K562 (cell line): ENCODE measurements at regions not wholly inside any gene's neighbourhood (a gene's known extent, or its start where the extent isn't known, plus 50 kb on each side); places are given as distances from the start of the nearest gene placed in this dataset.

ENCODE experiments used
- ATAC-seq: fragments of 200-7000 bp; cut with Tn5 transposase; 3 replicates; pipeline ENCODE4 v1.9.1; 2020; ENCODE audit warnings: moderate library complexity
- BruUV-seq: library from RNA; stranded (reverse); fragments of 400-500 nt; replicated peaks from 2 replicates; lab custom pipeline; 2021; lab: Mats Ljungman, UMichigan
- CTCF ChIA-PET: fragments of 300-600 bp; formaldehyde crosslinking; extraction: SDS; loops from one replicate; lab custom pipeline; 2021; ENCODE audit warnings: low intra/inter-chr PET ratio; lab: Yijun Ruan, JAX
- POLR2A ChIA-PET: fragments of 300-600, 350-650 bp; sonication (Branson Sonifier 250); formaldehyde crosslinking; extraction: SDS; loops from one replicate; lab custom pipeline; 2021; ENCODE audit warnings: antibody characterized with exemption, inconsistent platforms; lab: Yijun Ruan, JAX
- DNase-seq, 4 experiments: peaks; one replicate each; pipeline versions ENCODE4 v3.0.0 to v3.0.0-alpha.2; 2011 to 2018; ENCODE audit warnings: low spot score in 3 of 4, mixed read lengths in 3 of 4; ENCODE audit errors: extremely low read depth in 1 of 4
- FAIRE-seq: peaks from 2 replicates; lab custom pipeline; 2011; peaks lifted over from hg19 to GRCh38; lab: Jason Lieb, UNC
- H2AFZ ChIP-seq: 2 replicates; pipeline ENCODE4 v1.6.0; 2011; ENCODE audit warnings: low read depth, low read length, control low read depth, inconsistent platforms
- H3K27ac ChIP-seq: fragments of 200-600 bp; 3 replicates; pipeline ENCODE4 v1.8.0; 2011; ENCODE audit warnings: low read depth, mild to moderate bottlenecking, control low read depth, inconsistent platforms, low read length, moderate library complexity, mixed read lengths; ENCODE audit errors: extremely low read depth
- H3K27me3 ChIP-seq, 2 experiments: fragments of 300-600 bp in 1 of 2; 2 replicates in 1 of 2; 3 replicates in 1 of 2; pipeline versions ENCODE4 v1.6.0 to v1.8.0; 2011; ENCODE audit warnings: inconsistent platforms in 2 of 2, low read length in 2 of 2, mild to moderate bottlenecking in 1 of 2, mixed read lengths in 1 of 2, moderate library complexity in 1 of 2; ENCODE audit not compliant: control insufficient read depth in 2 of 2, insufficient read depth in 2 of 2
- H3K36me3 ChIP-seq: fragments of 300-600 bp; 3 replicates; pipeline ENCODE4 v1.8.0; 2011; ENCODE audit warnings: mild to moderate bottlenecking, low read length, inconsistent platforms; ENCODE audit not compliant: control insufficient read depth, insufficient read depth
- H3K4me1 ChIP-seq, 2 experiments: fragments of 200-600 bp in 1 of 2; replicated peaks in 1 of 2; 2 replicates in 1 of 2; 3 replicates in 1 of 2; pipeline versions ENCODE4 v1.5.1 to v1.8.0; 2011; ENCODE audit warnings: inconsistent platforms in 2 of 2, low read length in 2 of 2, mild to moderate bottlenecking in 1 of 2, mixed read lengths in 1 of 2, moderate library complexity in 1 of 2; ENCODE audit not compliant: control insufficient read depth in 2 of 2, insufficient read depth in 2 of 2
- H3K4me2 ChIP-seq: 2 replicates; pipeline ENCODE4 v1.6.1; 2011; ENCODE audit warnings: low read length, control low read depth, inconsistent platforms, mixed read lengths; ENCODE audit not compliant: insufficient read depth
- H3K4me3 ChIP-seq: fragments of 200-600 bp; sonication (generic), shearing (Covaris generic); 2 replicates; pipeline ENCODE4 v1.5.1; 2016; ENCODE audit warnings: control low read depth, inconsistent platforms
- H3K79me2 ChIP-seq: fragments of 200-600 bp; 3 replicates; pipeline ENCODE4 v1.8.0; 2011; ENCODE audit warnings: low read length, inconsistent platforms; ENCODE audit not compliant: control insufficient read depth, insufficient read depth
- H3K9ac ChIP-seq, 2 experiments: 2 replicates each; pipeline versions ENCODE4 v1.6.0 to v1.6.1; 2011; ENCODE audit warnings: low read depth in 2 of 2, low read length in 2 of 2, control low read depth in 1 of 2, inconsistent platforms in 1 of 2, mild to moderate bottlenecking in 1 of 2, mixed read lengths in 1 of 2; ENCODE audit not compliant: insufficient read depth in 1 of 2
- H3K9me1 ChIP-seq: one replicate; pipeline ENCODE4 v1.6.0; 2011; ENCODE audit warnings: inconsistent platforms, mild to moderate bottlenecking, low read length, moderate library complexity; ENCODE audit not compliant: control insufficient read depth, insufficient read depth
- H3K9me3 ChIP-seq: replicated peaks from 2 replicates; pipeline ENCODE4 v1.5.1; 2011; ENCODE audit warnings: low read depth, low read length, inconsistent platforms; ENCODE audit not compliant: control insufficient read depth, insufficient read depth
- H4K20me1 ChIP-seq: replicated peaks from 2 replicates; pipeline ENCODE4 v1.6.1; 2011; ENCODE audit warnings: low read length, inconsistent platforms, mixed read lengths; ENCODE audit not compliant: control insufficient read depth, insufficient read depth
- KLF10 ChIP-seq: fragments of 250-450 bp; sonication (Bioruptor Pico); IDR thresholded peaks from 2 replicates; pipeline ENCODE4 v1.6.1; 2021; ENCODE audit warnings: matching md5 sums
- STAT5A ChIP-seq: IDR thresholded peaks from 2 replicates; pipeline ENCODE4 v1.6.1; 2012; ENCODE audit warnings: low read length, inconsistent platforms, borderline replicate concordance
- SUPT5H ChIP-seq: fragments of 450-650 bp; IDR thresholded peaks from 2 replicates; pipeline ENCODE4 v1.6.1; 2016
- TAF9B ChIP-seq: fragments of 450-650 bp; IDR thresholded peaks from 2 replicates; pipeline ENCODE4 v1.6.1; 2018; ENCODE audit warnings: mild to moderate bottlenecking; ENCODE audit not compliant: partially characterized antibody
- ZNF175 ChIP-seq: fragments of 200-800 bp; sonication (Bioruptor generic); IDR thresholded peaks from 2 replicates; pipeline ENCODE4 v1.6.1; 2016; ENCODE audit warnings: low read depth, mild to moderate bottlenecking, missing genetic modification characterization, missing compliant biosample characterization
- ZNF253 ChIP-seq: fragments of 250-450 bp; sonication (Bioruptor Pico); conservative IDR thresholded peaks from 2 replicates; pipeline ENCODE4 v1.6.1; 2021; ENCODE audit warnings: mild to moderate bottlenecking
- WGBS: fragments of 100-300 bp; shearing (Covaris generic); methylation state at CpG from one replicate; pipeline ENCODE4 v1.1.6; 2016; ENCODE audit warnings: low coverage, mixed read lengths; ENCODE audit not compliant: insufficient coverage; ENCODE audit errors: missing lambda C conversion rate; 5-methylcytosine and 5-hydroxymethylcytosine counted together
- in situ Hi-C: fragments of 300-500 bp; cut with MboI; formaldehyde crosslinking; loops from 4 replicates; pipeline ENCODE4 v1.15.0; 2018; ENCODE audit warnings: inconsistent platforms, mixed read lengths
- intact Hi-C: fragments of 100-400 bp; cut with micrococcal nuclease; formaldehyde crosslinking; loops from 2 replicates; pipeline ENCODE4 v1.14.2; 2022
- TF ChIP-seq, protein P1 (sequence below): fragments of 450-650 bp; IDR thresholded peaks from 2 replicates; pipeline ENCODE4 v1.6.1; 2018; ENCODE audit warnings: mild to moderate bottlenecking, low read depth; ENCODE audit not compliant: partially characterized antibody
- TF ChIP-seq, protein P2 (sequence below), 2 experiments: fragments of 250-450 bp in 1 of 2; fragments of 450-650 bp in 1 of 2; sonication (Bioruptor Pico) in 1 of 2; IDR thresholded peaks; 2 replicates each; pipeline versions ENCODE4 v1.6.1 to v1.8.0; 2016 to 2021; ENCODE audit warnings: mild to moderate bottlenecking in 2 of 2, moderate library complexity in 2 of 2, missing compliant biosample characterization in 1 of 2, missing genetic modification characterization in 1 of 2
- TF ChIP-seq, protein P3 (sequence below): sonication (generic); formaldehyde crosslinking; IDR thresholded peaks from 2 replicates; pipeline ENCODE4 v1.5.0; 2020; ENCODE audit warnings: missing genetic modification reagents
- TF ChIP-seq, protein P4 (sequence below): sonication (generic); formaldehyde crosslinking; IDR thresholded peaks from 2 replicates; pipeline ENCODE4 v1.8.1; 2023; ENCODE audit warnings: mild to moderate bottlenecking, missing genetic modification reagents
- TF ChIP-seq, protein P5 (sequence below): fragments of 250-450 bp; sonication (Bioruptor Pico); IDR thresholded peaks from 2 replicates; pipeline ENCODE4 v1.8.0; 2021; ENCODE audit warnings: borderline replicate concordance, mild to moderate bottlenecking, moderate library complexity; ENCODE audit not compliant: poor library complexity, severe bottlenecking

DNA sequence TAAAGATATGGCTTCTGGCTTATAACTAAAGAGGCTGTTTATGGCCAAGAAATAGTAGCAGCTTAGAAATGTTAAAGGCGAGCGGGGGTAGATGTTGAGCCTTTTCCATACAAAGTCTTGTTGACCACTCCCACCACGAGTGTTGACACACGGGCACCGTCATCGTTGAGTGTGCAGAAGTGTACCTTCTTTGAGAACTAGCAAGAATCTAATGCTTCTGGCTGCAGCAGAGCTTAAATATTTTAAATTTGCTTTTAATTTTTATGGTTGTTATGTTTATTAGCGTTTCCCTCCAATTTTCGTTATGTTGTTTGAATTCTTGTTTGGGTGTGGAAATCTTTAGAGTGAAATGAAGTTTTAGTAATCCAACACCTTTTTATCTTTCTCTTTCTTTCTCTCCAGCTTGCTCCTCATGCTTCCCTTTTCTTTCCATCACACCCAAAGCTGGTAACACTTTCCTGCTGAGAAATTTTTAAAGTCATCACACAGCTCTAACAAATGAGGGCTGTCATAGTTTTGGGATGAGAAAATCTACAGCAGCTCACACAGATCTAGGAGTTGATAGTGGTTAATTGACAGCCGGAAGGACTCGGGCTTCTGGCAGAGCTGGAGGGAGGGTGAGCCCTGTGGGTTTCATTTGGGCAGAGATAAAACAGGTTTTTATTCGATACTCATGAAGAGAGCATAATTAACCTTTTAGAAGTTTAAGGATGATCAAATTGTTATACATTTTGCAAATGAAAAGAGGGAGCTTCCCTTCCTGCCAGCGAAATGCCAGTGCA lies 120.1 kb upstream of the ZNF608 start (continued):
- TF ChIP-seq, protein P1, sequence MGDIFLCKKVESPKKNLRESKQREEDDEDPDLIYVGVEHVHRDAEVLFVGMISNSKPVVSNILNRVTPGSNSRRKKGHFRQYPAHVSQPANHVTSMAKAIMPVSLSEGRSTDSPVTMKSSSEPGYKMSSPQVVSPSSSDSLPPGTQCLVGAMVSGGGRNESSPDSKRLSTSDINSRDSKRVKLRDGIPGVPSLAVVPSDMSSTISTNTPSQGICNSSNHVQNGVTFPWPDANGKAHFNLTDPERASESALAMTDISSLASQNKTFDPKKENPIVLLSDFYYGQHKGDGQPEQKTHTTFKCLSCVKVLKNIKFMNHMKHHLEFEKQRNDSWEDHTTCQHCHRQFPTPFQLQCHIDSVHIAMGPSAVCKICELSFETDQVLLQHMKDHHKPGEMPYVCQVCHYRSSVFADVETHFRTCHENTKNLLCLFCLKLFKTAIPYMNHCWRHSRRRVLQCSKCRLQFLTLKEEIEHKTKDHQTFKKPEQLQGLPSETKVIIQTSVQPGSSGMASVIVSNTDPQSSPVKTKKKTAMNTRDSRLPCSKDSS, result no peak
- TF ChIP-seq, protein P2, sequence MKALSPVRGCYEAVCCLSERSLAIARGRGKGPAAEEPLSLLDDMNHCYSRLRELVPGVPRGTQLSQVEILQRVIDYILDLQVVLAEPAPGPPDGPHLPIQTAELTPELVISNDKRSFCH (CRISPR knock-in tag; IDR thresholded peaks at IDR 0.05), result no peak
- TF ChIP-seq, protein P2 (tag; IDR thresholded peaks at IDR 0.05), result no peak
- no peak for TF ChIP-seq ZNF175 (CRISPR knock-in tag)
- TF ChIP-seq, protein P3, sequence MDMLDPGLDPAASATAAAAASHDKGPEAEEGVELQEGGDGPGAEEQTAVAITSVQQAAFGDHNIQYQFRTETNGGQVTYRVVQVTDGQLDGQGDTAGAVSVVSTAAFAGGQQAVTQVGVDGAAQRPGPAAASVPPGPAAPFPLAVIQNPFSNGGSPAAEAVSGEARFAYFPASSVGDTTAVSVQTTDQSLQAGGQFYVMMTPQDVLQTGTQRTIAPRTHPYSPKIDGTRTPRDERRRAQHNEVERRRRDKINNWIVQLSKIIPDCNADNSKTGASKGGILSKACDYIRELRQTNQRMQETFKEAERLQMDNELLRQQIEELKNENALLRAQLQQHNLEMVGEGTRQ (CRISPR knock-in tag), result no peak

DNA sequence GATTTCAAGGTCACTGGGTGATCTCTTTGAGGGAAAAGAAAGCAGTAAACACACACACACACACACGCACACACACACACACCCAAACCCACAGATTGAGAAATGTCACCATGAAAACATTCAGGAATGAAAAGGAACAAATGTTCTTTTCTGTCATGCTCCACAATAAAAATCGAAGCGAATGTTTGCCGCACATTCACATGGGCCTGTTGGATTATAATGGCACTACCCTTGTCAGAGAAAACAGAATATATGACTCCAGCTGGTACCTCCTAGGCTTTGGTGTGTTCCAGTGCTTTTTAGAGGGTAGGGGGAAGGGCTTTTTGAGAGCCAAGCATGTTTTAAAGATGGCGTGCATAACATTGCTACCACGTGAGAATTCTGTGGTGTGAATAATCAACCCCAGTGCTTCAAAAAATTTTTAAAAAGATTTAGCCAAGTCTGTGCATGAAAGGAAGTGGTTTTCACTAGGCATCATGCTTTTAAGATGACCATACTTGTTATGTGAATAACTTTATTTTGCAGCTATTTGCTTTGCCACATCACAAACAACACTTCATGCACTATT lies 120.8 kb upstream of the ZNF608 start:
- Histone ChIP-seq H3K27me3 (no peaks in the 10 kb centered on the region), H3K4me1 (no peaks in the 10 kb centered on the region), H4K20me1 (no peaks in the 10 kb centered on the region), H3K9me3 (no peaks in the 10 kb centered on the region), H3K36me3 (no peaks in the 10 kb centered on the region), H3K27ac (no peak overlapping the region), H3K4me2 (no peak overlapping the region), H2AFZ (no peak overlapping the region), H3K9me1 (no peaks in the 10 kb centered on the region), H3K4me3 (no peak overlapping the region), H3K9ac (no peak overlapping the region), H3K79me2 (no peaks in the 10 kb centered on the region)
- CTCF ChIA-PET, result no interaction called here
- ATAC-seq, result no peak
- POLR2A ChIA-PET, result interaction anchor here (0.8 kb wide), 1 partner anchor 13 kb away, joined by 3 read pairs; no protein-coding TSS in a partner anchor
- in situ Hi-C loops (no loop called here), intact Hi-C loops (no loop called here)
- WGBS, result 46% methylated on average over 6 of the region's 6 CpGs
- BruUV-seq, result no TSS peak
- no peak for DNase-seq
- no peak for FAIRE-seq
- no peak for TF ChIP-seq TAF9B
- no peak for TF ChIP-seq STAT5A
- TF ChIP-seq, protein P4, sequence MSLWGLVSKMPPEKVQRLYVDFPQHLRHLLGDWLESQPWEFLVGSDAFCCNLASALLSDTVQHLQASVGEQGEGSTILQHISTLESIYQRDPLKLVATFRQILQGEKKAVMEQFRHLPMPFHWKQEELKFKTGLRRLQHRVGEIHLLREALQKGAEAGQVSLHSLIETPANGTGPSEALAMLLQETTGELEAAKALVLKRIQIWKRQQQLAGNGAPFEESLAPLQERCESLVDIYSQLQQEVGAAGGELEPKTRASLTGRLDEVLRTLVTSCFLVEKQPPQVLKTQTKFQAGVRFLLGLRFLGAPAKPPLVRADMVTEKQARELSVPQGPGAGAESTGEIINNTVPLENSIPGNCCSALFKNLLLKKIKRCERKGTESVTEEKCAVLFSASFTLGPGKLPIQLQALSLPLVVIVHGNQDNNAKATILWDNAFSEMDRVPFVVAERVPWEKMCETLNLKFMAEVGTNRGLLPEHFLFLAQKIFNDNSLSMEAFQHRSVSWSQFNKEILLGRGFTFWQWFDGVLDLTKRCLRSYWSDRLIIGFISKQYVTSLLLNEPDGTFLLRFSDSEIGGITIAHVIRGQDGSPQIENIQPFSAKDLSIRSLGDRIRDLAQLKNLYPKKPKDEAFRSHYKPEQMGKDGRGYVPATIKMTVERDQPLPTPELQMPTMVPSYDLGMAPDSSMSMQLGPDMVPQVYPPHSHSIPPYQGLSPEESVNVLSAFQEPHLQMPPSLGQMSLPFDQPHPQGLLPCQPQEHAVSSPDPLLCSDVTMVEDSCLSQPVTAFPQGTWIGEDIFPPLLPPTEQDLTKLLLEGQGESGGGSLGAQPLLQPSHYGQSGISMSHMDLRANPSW, result no peak
- TF ChIP-seq KLF10 (CRISPR knock-in tag), result no peak
- TF ChIP-seq SUPT5H, result no peak
- TF ChIP-seq ZNF253 (CRISPR knock-in tag), result no peak
- TF ChIP-seq, protein P5, sequence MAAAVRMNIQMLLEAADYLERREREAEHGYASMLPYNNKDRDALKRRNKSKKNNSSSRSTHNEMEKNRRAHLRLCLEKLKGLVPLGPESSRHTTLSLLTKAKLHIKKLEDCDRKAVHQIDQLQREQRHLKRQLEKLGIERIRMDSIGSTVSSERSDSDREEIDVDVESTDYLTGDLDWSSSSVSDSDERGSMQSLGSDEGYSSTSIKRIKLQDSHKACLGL (CRISPR knock-in tag), result no peak
